Fibroblast of skin of abdomen (primary cell): ENCODE measurements at regions not wholly inside any gene's neighbourhood (a gene's known extent, or its start where the extent isn't known, plus 50 kb on each side); places are given as distances from the start of the nearest gene placed in this dataset.
A peak's percentile ranks its signal among the peaks of the same experiment; 100 is the strongest.
"Not testable (repeated sequence)": the region's sequence is repeated elsewhere in the genome, so short reads cannot be mapped to it uniquely, and the experiment has no call there.

ENCODE experiments used
- DNase-seq: peaks from one replicate; pipeline ENCODE4 v3.0.0-alpha.2; 2013

DNA sequence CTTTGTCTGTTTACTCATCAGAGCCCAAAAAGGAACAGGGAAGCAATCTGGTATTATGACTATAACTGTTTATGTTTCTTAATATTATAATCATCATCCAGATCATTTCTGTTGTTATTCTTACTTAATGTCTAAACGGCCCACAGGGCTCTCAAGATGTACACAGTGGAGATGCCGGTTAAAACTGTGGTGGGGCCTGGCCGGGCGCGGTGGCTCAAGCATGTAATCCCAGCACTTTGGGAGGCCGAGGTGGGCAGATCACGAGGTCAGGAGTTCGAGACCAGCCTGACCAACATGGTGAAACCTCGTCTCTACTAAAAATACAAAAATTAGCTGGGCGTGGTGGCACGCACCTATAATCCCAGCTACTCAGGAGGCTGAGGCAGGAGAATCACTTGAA, 381.2 kb upstream of the CAMK1G start:
- not testable (repeated sequence) for DNase-seq

- DNase-seq = peak; percentile 60
Measured at GRCh38 chr1:209202830-209203532, 380.5 kb upstream of the CAMK1G start.

DNA sequence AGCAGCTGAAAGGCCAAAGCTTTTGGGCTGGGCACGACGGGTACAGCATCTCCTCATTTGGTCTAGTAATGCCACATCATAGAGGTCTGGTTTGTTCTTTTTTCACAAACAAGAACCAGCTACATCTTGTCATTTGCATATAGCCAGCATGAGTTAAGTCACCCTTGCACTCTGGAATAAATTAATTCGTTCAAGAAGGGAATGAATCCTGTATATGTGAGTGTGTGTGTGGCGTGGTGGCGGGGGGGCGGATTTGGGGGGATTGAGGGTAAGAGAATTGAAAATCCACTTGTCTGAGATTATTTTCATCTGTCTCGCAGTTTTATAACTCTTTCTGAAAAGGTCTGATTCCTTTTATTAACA, 380.0 kb upstream of the CAMK1G start:
- DNase-seq = no peak

GRCh38 chr1:209205039-209205438, 378.5 kb upstream of the CAMK1G start:
- DNase-seq = no peak

- no peak for DNase-seq
Measured at GRCh38 chr1:209207126-209207700, 376.3 kb upstream of the CAMK1G start.

- peak; percentile 79 for DNase-seq
Measured at GRCh38 chr1:209207701-209208286, 375.7 kb upstream of the CAMK1G start.

GRCh38 chr1:209208648-209209047, 374.9 kb upstream of the CAMK1G start:
- DNase-seq = peak; percentile 12

DNA sequence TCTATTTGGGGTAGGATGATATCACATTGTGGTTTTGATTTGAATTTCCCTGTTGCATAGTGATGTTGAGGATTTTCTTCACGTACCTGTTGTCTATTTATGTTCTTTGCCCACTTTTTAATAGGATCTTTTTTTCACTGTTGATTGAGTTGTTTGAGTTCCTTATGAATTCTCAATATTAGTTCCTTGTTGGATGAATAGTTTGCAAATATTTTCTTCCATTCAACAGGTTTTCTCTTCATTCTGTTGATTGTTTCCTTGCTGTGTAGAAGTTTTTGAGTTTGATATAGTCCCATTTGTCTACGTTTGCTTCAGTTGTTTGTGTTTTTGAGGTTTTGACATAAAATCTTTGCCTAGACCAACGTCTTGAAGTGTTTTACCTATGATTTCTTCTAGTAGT, 369.5 kb upstream of the CAMK1G start:
- DNase-seq = no peak

GRCh38 chr1:209215826-209216225, 367.7 kb upstream of the CAMK1G start:
- DNase-seq = no peak

GRCh38 chr1:209218113-209218512, 365.4 kb upstream of the CAMK1G start:
- DNase-seq = no peak

- no peak for DNase-seq
Measured at GRCh38 chr1:209218981-209219380, 364.5 kb upstream of the CAMK1G start.

DNA sequence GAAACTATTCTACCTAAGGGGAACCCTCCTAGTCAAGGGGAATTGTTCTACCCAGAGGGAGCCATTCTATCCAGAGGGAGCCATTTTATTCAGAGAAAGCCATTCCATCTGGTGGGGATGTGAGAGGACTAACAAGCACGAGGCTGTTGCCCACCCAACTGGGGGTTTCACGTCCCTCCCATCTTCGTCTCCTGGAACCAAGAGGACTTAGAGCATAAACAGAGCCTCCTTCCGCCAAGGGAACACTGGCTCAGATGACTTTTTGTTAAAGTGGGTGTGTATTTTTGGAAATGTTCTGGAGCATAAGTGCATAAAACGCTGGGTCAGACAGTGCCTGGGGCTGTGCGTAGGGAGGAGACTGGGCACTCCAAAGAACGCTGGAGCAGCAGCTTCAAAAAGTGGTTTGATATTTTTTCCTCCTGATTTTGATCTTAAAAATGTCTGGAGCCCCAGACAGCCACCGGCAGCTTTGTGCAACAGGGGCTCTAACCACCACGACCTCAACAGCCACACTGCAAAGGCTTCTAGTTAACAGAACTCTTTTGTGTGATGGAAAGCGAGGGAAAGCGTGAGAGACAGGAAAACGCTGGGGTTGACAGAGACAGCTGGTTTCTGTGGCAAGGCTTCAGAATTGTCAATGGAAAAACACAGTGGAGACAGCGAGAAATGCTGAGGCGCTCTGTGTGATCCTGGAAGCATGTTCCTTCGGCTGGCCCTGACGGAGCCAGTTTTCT, 363.6 kb upstream of the CAMK1G start:
- no peak for DNase-seq

GRCh38 chr1:209222826-209223225, 360.7 kb upstream of the CAMK1G start:
- no peak for DNase-seq

- DNase-seq = no peak
Measured at GRCh38 chr1:209223791-209224190, 359.7 kb upstream of the CAMK1G start.

- no peak for DNase-seq
Measured at GRCh38 chr1:209224886-209225285, 358.6 kb upstream of the CAMK1G start.

GRCh38 chr1:209227171-209227570, 356.3 kb upstream of the CAMK1G start:
- DNase-seq = no peak

GRCh38 chr1:209227941-209228340, 355.6 kb upstream of the CAMK1G start:
- DNase-seq = no peak

DNA sequence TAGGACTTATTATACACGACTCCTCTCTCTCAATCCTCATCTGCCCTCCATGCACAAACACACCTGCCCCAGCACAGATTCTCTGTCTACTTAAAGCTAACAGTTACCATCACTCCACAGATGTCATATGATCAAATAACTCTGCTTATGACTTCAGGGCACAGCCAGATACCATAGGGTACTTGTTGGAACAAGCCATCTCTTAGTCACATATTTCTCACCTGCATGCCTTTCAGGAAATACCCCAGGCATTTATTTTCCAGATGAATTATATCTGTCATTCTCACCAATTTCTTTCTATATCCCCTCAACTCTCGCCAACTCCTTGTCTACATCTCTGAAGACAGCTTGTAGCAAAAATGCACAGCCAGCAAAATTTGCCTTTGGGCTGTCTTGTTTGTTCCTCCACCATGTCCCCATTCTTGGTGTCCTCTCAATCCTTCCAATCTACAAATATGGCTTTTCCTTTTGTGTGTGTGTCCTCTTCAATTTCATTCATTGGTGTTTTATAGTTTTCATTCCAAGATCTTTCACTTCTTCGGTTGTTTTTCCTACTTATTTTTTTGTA, 353.9 kb upstream of the CAMK1G start:
- DNase-seq = no peak

- DNase-seq = no peak
Measured at GRCh38 chr1:209230314-209230713, 353.2 kb upstream of the CAMK1G start.

DNA sequence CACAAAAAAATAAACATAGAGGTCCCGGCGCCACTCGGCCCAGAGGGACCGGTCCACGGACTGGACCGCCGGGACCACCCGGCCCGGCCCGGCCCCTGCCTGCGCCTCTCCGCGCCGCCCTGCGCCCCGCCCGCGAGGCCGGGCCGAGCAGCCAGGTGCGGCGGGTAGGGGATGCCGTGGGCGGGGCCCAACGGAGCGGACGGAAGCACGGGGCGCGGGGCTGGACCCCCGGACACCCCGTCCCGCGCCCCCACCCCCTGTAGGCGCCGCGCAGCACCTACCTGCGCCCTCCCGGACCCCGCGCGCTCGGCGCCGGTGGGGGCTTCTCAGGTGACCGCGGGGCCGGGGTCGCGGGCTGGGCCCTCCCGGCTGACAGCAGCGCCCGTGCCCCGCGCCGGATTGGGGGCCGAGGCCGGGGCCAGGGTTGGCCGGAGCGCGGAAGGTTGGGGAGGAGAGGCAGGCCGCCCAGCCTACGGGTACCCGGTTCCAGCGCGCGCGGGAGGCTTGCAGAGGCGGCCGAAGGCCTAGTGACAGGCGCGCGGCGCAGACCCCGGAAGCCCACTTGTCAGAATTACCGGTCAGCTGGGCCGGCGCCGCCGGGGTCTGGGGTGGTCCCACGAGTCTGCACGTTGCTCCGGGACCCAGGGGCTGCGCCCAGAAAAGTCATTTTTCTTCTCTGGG, 351.9 kb upstream of the CAMK1G start:
- DNase-seq = no peak

- DNase-seq = no peak
Measured at GRCh38 chr1:209232197-209232596, 351.3 kb upstream of the CAMK1G start.

DNA sequence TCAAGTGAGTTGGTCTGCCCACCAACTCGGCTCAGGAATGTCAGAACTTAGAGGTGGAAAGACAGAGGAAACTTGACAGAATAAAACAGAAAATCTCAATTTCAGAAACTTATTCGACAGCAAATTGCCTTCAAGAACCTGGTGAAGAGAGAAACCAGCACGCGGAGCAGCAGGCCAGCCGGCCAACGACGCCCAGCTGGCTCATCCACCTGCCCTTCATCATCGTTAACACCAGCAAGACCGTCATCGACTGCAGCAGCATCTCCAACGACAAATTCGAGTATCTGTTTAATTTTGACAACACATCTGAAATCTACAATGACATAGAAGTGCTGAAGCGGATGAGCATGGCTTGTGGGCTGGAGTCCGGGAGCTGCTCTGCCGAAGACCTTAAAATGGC, 350.8 kb upstream of the CAMK1G start:
- no peak for DNase-seq

DNA sequence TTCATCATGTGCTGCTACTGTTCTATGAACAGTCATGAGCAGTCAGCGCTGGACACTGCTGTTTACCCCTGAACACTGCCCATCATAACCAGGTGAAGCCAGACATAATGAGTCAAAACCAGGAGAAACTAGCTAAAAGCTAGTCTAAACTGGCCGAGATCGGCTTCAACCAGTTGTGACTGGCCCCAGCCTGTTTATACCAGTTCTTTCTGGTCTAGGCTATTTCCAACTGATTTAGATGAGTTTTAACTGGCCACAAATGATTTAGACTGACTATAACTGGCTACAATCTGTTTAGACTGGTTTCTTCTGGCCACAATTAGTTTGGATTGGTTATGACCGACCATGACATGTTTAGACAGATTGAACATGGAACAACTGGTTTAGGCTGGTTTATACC, 348.3 kb upstream of the CAMK1G start:
- no peak for DNase-seq
